ENCODE measurements at regions not wholly inside any gene's neighbourhood (a gene's known extent, or its start where the extent isn't known, plus 50 kb on each side); places are given as distances from the start of the nearest gene placed in this dataset.

- TF ChIP-seq SUZ12 (IDR thresholded peaks at IDR 0.05; ENCODE audit: low read length) (no peak), CHD2 (IDR thresholded peaks at IDR 0.05; ENCODE audit: low read length) (no peak), KDM5A (IDR thresholded peaks at IDR 0.05; ENCODE audit: low read length) (no peak)
Observed at GRCh38 chr5:52544738-52545137, 243.0 kb upstream of the ITGA1 start (continued).

Measured in H1 (cell line).